ENCODE measurements at regions not wholly inside any gene's neighbourhood (a gene's known extent, or its start where the extent isn't known, plus 50 kb on each side); places are given as distances from the start of the nearest gene placed in this dataset.

DNA sequence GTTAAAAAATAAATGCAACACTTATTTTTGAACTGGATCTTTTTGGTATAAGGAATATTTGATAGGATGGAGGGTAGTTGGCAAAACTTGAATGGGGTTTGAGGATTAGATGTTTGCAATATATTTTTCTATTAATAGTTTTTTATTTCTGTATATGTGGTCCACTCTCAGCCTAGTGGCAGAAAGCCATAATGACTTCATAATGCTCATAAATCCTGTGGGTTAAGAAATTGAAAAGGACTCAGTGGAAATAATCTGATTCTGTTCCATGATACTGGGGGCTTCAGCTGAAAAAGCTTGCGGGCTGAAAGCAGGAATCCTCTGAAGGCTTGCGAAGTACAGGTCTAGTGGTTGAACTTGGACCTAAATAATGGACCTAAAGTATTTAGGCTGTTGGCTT is 1028.6 kb upstream of the PRMT6 start:
- H3K27me3 Mint-ChIP-seq, result no peaks in the 10 kb centered on the region
- H3K36me3 Mint-ChIP-seq (ENCODE audit: insufficient read depth), result no peaks in the 10 kb centered on the region
- TF ChIP-seq, protein P1, sequence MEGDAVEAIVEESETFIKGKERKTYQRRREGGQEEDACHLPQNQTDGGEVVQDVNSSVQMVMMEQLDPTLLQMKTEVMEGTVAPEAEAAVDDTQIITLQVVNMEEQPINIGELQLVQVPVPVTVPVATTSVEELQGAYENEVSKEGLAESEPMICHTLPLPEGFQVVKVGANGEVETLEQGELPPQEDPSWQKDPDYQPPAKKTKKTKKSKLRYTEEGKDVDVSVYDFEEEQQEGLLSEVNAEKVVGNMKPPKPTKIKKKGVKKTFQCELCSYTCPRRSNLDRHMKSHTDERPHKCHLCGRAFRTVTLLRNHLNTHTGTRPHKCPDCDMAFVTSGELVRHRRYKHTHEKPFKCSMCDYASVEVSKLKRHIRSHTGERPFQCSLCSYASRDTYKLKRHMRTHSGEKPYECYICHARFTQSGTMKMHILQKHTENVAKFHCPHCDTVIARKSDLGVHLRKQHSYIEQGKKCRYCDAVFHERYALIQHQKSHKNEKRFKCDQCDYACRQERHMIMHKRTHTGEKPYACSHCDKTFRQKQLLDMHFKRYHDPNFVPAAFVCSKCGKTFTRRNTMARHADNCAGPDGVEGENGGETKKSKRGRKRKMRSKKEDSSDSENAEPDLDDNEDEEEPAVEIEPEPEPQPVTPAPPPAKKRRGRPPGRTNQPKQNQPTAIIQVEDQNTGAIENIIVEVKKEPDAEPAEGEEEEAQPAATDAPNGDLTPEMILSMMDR (IDR thresholded peaks at IDR 0.05; ENCODE audit: unreplicated experiment), result no peak
- no peak overlapping the region for H3K4me3 Mint-ChIP-seq (ENCODE audit: low read depth)
- H3K4me1 Mint-ChIP-seq (ENCODE audit: low read depth), result no peaks in the 10 kb centered on the region
- H3K9me3 Mint-ChIP-seq (ENCODE audit: low read depth), result no peaks in the 10 kb centered on the region
- no peak for DNase-seq (ENCODE audit: low spot score, unreplicated experiment)
- H3K27ac Mint-ChIP-seq, result no peak overlapping the region

DNA sequence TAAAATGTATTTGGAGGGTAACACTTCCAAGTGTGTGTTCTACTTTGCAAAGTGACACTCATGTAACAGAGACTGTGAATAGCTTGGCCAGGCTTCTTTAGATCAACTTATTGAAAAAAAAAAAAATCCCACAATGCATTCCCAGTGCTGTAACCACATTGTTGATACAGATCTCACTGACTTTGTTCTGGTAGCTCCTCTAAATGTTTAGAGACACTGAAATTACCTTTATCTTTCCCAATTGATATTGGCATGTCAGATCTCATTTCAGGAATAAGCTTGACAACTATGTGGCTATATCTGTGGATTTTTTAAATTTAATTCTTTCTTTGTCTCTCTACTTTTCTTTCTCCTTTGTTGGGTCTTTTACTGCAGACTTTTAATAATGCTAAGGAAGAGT is 1018.9 kb upstream of the PRMT6 start:
- no peak overlapping the region for H3K27ac Mint-ChIP-seq
- H3K9me3 Mint-ChIP-seq (ENCODE audit: low read depth), result peaks cover 3% of the 10 kb centered on the region
- TF ChIP-seq, protein P1 (IDR thresholded peaks at IDR 0.05; ENCODE audit: unreplicated experiment), result no peak
- H3K4me1 Mint-ChIP-seq (ENCODE audit: low read depth), result no peaks in the 10 kb centered on the region
- H3K4me3 Mint-ChIP-seq (ENCODE audit: low read depth), result no peak overlapping the region
- H3K36me3 Mint-ChIP-seq (ENCODE audit: insufficient read depth), result no peaks in the 10 kb centered on the region
- H3K27me3 Mint-ChIP-seq, result no peaks in the 10 kb centered on the region
- DNase-seq (ENCODE audit: low spot score, unreplicated experiment), result no peak

DNA sequence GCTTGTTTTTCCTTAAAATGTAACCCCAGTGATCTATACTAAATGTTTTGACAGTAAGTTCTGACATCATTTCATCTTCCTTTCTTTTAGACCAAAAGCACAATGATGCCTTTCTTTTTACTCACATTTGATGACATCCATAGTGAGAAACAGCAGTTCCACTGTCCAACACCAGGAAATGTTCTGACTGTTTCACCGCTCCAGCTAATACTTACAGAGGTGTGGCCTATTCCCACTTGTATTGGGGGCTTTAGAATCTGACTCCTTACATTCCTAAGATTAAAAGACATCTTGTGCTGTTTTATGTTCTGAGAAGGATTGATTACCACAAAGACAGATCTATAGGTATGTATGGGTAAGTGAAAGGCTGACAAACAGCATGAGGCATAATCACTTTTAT is 1018.2 kb upstream of the PRMT6 start:
- Mint-ChIP-seq H3K36me3 (ENCODE audit: insufficient read depth) (no peaks in the 10 kb centered on the region), H3K4me3 (ENCODE audit: low read depth) (no peak overlapping the region), H3K9me3 (ENCODE audit: low read depth) (peaks cover 5% of the 10 kb centered on the region), H3K27me3 (no peaks in the 10 kb centered on the region), H3K4me1 (ENCODE audit: low read depth) (no peaks in the 10 kb centered on the region), H3K27ac (no peak overlapping the region)
- no peak for DNase-seq (ENCODE audit: low spot score, unreplicated experiment)
- TF ChIP-seq, protein P1 (IDR thresholded peaks at IDR 0.05; ENCODE audit: unreplicated experiment), result peak; percentile 31

DNA sequence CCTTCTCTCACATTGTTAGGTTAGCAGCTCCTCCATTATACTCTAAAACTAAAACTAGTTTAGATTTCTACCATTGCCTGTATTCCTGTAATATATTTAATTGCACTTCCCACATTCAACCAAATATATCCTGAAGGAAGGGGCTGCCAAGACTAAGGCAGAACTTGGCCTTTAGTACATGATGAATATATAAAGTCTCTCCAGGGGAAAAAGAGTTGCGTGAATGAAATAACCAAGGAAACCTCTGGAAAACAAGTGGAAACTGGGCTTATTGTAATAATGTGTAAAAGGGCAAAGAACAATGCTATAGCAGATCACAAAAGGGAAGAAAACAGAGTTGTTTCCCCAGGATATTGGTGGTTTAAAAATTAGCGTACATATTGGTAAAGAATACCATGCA is 1012.5 kb upstream of the PRMT6 start:
- H3K27ac Mint-ChIP-seq, result no peak overlapping the region
- no peaks in the 10 kb centered on the region for H3K4me1 Mint-ChIP-seq (ENCODE audit: low read depth)
- peaks cover 5% of the 10 kb centered on the region for H3K9me3 Mint-ChIP-seq (ENCODE audit: low read depth)
- no peak for DNase-seq (ENCODE audit: low spot score, unreplicated experiment)
- no peaks in the 10 kb centered on the region for H3K36me3 Mint-ChIP-seq (ENCODE audit: insufficient read depth)
- TF ChIP-seq, protein P1 (IDR thresholded peaks at IDR 0.05; ENCODE audit: unreplicated experiment), result no peak
- no peaks in the 10 kb centered on the region for H3K27me3 Mint-ChIP-seq
- H3K4me3 Mint-ChIP-seq (ENCODE audit: low read depth), result no peak overlapping the region

DNA sequence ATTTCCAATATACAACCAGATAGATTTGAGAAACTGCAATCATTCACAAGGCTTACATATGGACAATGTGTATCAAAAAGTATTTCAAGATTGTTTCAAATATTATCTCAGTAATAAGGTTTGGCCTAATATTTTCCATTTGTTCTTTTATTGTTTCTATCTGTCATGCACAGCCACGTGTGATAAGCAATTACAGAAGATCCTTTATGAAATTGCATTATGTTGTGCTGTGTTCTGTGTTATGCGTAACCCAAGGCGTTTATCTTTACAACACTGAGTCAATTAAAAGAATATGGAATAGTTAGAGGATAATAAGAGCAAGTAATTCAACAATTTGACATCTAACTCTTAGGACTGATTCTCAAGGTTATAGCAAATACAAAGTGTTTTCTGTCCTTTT is 1009.3 kb upstream of the PRMT6 start:
- Mint-ChIP-seq H3K36me3 (ENCODE audit: insufficient read depth) (no peaks in the 10 kb centered on the region), H3K27ac (no peak overlapping the region), H3K4me1 (ENCODE audit: low read depth) (no peaks in the 10 kb centered on the region), H3K27me3 (no peaks in the 10 kb centered on the region), H3K9me3 (ENCODE audit: low read depth) (peaks cover 5% of the 10 kb centered on the region), H3K4me3 (ENCODE audit: low read depth) (no peak overlapping the region)
- TF ChIP-seq, protein P1 (IDR thresholded peaks at IDR 0.05; ENCODE audit: unreplicated experiment), result no peak
- no peak for DNase-seq (ENCODE audit: low spot score, unreplicated experiment)

Data from progenitor cell of endocrine pancreas (in vitro differentiated cells).